Posterior cingulate gyrus (tissue), 11 donors: ENCODE measurements at regions not wholly inside any gene's neighbourhood (a gene's known extent, or its start where the extent isn't known, plus 50 kb on each side); places are given as distances from the start of the nearest gene placed in this dataset.

Source experiments
- DNase-seq, 10 donors: peaks; one replicate each; pipeline versions ENCODE4 v3.0.0 to v3.0.0-alpha.2; 2020 to 2021; ENCODE audit warnings: mixed read lengths in 3 of 10
- intact Hi-C: fragments of 100-400 bp; cut with DNase I; formaldehyde crosslinking; loops from one replicate; pipeline ENCODE4 v1.15.1; 2023

- intact Hi-C loops = no loop called here
- no peak for DNase-seq
Measured at GRCh38 chr5:88502179-88503040, 233.8 kb upstream of the TMEM161B start.

GRCh38 chr5:88495810-88496209, 227.2 kb upstream of the TMEM161B start:
- DNase-seq = no peak
- intact Hi-C loops = no loop called here

GRCh38 chr5:88490874-88491273, 222.2 kb upstream of the TMEM161B start:
- intact Hi-C loops = no loop called here
- DNase-seq = no peak

DNA sequence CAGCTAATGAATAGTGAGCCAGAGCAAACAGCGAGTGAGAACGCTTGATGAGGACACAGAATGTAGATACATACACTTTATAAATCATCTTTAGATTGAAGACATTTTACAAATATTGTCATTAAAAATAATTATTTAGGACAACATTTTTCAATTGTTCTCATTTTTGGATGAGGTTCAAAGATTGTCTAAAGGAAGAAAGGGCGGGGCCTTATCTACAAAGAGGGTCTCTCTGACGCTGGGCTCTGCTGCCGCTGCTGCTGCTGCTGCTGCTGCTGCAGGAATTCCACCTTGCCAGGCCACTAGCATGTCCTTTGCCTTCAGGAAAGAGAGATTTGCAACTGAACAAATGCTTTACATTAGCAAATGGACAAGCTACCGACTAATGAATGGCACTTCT, 220.7 kb upstream of the TMEM161B start:
- no peak for DNase-seq
- intact Hi-C loops = loop anchor here (10.0 kb wide), 2 partner anchors 85 to 155 kb away; no protein-coding TSS in a partner anchor

GRCh38 chr5:88488561-88488960, 219.9 kb upstream of the TMEM161B start:
- intact Hi-C loops = loop anchor here (10.0 kb wide), 2 partner anchors 84 to 156 kb away; no protein-coding TSS in a partner anchor
- DNase-seq = no peak

DNA sequence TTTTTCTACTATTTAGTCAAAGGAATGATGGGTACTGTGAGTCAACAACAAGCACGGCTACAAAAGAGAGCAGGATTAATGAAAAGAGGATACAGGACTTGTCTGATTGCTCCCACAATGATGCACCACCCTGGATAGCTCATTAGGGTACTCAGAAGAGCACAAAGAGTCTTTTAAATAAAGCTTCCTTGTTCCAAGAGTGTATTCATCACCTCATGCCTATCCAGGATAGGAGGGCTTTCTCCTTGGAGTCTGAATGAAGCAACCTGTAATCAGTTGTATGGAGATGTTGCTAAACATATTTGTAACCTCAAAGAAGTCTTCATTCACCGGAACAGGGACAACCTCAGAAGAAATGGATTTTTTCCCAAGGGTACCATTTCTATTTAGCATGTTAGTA, 219.5 kb upstream of the TMEM161B start:
- no peak for DNase-seq
- intact Hi-C loops = loop anchor here (10.0 kb wide), 2 partner anchors 83 to 157 kb away; no protein-coding TSS in a partner anchor

DNA sequence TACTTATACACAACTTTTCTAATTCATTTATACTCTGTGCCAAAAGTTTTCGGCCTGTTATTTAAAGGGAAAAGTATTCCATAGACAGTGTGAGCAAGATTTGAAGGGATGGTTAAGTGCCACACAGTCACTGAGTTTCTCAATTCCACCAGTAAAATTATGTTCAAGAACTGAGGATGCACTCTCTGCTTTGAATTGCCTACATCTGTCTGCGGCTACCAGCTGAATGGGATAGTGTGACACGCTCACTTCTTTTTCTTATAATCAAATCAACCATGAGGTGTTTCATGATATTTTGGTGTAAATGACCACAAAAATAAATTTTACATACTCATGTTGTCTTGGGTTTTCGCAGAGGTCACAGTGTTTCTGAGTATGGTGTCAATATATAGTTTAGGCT, 218.4 kb upstream of the TMEM161B start:
- DNase-seq = no peak
- intact Hi-C loops = loop anchor here (10.0 kb wide), 2 partner anchors 82 to 158 kb away; no protein-coding TSS in a partner anchor

DNA sequence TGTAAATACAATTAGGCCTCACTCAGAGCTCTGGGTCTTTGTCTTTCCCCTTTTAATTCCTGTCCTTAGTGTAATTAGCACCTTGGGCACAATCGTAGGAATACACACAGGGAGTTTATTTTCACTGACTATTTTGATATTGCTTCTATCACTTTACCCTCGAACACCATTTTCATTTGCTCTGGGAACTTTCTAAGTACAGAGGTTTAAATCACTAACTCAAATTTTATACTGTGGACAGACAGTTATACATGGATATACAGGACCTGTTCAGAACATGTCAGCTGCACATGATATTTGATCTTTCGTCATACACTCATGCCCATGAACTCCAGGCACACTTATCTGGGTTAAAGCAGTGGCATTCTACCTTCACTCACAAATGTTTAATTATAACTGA, 217.8 kb upstream of the TMEM161B start:
- intact Hi-C loops = loop anchor here (10.0 kb wide), 2 partner anchors 82 to 158 kb away; no protein-coding TSS in a partner anchor
- no peak for DNase-seq

DNA sequence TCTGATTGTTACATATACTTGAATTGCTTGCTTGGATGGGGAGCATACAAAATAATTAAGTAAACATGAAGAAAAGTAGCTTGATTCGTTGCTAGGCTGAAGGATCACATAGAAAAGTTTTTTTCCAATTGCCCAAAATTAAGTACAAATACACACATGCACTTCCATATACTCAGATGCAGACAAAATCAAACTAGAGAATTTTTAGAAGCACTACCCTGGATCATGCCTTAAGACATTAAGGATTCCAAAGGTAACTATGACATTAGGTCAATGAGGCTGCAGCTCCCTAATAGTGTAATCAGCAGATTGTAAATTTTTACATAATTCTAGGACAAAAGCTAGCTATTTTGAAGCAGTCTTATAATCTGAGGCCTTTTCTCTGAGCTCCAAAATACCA, 216.9 kb upstream of the TMEM161B start:
- intact Hi-C loops = loop anchor here (10.0 kb wide), 2 partner anchors 81 to 159 kb away; no protein-coding TSS in a partner anchor
- no peak for DNase-seq

DNA sequence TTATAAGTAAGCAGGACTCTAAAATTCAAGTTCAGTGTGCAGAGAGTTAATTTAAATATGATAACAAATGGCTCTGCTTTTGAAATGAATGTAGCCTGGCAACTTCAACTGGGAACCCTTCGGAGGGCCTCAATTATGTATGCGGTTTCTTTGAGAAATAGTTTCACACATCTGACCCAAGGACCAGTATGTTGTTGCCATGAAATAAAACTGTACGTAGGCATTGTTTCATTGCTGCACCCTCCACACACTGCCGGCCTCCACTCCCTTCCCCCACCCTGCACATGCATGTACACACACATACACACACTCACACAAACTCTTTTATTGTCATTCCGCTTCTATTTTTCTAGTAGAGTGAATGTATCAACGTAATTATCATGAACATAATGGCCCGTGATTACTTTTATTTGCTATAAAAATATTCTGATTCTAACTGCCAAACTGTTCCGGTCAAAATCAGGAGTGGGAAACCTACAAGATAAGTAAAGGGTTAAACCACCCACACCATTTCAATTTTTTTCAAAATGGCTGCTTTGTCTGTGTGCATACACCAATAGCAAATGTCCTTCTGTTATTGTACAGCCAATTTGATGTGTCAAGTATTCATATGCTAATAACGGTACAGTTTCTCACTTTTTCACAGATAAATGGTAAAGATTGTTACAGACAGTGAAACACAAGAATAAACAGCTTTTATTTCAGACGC, 215.5 kb upstream of the TMEM161B start:
- DNase-seq = no peak
- intact Hi-C loops = loop anchor here (10.0 kb wide), 2 partner anchors 79 to 161 kb away; no protein-coding TSS in a partner anchor

DNA sequence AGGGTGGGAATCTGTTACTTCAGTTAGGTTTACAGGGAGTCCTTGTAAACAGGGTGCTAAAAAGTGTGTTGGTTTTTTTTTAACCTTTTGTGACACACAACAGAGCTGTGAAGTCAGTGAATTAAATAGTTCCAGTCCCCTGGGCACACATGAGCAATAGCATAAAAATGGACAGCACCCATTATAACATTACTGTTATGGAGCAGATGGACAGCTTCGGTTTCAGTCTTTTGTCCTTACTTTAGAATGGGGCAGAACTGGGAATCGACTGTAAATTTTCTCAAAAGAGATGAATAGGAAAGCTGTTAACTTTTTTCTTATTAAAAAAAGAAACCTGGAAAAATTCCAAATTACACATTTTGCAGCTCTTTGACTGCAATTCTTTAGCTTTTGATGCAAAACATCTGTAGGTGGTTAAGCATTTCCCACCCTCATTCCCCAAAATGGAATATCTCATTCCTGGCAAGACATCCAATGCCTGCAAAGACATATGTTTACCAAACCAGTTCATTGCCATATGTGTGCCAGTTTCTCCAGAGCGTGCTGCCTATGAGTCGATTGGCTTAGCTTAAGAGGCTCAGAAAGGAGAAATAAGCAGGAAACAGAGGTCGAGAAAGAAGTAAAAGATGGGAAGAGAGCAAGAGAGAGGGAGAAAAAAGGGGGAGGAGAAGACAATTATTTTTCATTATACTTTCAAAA, 212.3 kb upstream of the TMEM161B start:
- no peak for DNase-seq
- intact Hi-C loops = loop anchor here (10.0 kb wide), 2 partner anchors 76 to 164 kb away; no protein-coding TSS in a partner anchor

GRCh38 chr5:88480245-88480644, 211.6 kb upstream of the TMEM161B start:
- DNase-seq = peak in 6 of 10 donors; percentile 17 to 85 (median 50)
- intact Hi-C loops = loop anchor here (10.0 kb wide), 2 partner anchors 75 to 165 kb away; no protein-coding TSS in a partner anchor

- no peak for DNase-seq
Measured at GRCh38 chr5:88474574-88474973, 205.9 kb upstream of the TMEM161B start.

GRCh38 chr5:88470745-88471144, 202.1 kb upstream of the TMEM161B start:
- intact Hi-C loops = no loop called here
- DNase-seq = no peak

More at GRCh38 chr5:88474574-88474973, 205.9 kb upstream of the TMEM161B start:
- intact Hi-C loops = no loop called here

DNA sequence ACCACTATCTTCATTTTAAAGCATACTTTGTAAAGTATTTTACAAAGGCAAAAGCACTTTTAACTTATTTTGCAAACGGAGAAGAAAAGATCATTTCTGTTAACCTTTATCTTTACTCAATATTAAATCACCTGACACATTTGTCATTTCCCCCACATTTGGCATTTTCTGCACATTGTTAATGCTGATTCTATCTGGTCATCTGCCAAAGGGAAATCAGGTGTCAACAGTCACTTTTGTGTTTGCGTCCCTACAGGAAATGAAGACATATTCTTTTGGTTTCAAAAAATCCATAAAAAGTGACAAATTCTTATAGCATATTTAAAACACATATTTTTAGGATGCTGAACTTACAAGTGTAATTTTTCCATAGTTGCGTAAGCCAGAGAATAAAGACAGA, 191.3 kb upstream of the TMEM161B start:
- intact Hi-C loops = no loop called here
- no peak for DNase-seq

DNA sequence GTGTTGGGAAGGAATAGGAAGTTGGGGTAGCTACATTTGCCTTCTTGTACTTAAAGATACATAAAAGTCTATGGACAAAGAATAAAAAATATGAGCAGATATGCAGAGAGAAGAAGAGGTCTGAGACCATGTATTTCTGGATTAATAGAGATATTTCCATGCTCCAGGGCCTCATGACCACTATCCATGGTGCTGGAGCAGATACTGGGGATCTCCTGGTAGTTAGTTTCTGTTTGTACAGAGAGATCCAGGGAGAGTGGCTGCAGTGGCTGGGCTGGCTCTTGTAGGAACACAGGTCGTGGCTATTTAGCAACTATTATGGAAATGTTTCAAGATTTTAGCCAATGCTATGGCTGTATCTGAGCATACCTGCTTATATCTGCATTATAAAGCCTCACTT, 184.2 kb upstream of the TMEM161B start:
- DNase-seq = no peak
- intact Hi-C loops = no loop called here

- no peak for DNase-seq
Measured at GRCh38 chr5:88450239-88450638, 181.6 kb upstream of the TMEM161B start.

GRCh38 chr5:88438006-88438405, 169.4 kb upstream of the TMEM161B start:
- no peak for DNase-seq
- intact Hi-C loops = no loop called here

More at GRCh38 chr5:88450239-88450638, 181.6 kb upstream of the TMEM161B start:
- intact Hi-C loops = no loop called here

DNA sequence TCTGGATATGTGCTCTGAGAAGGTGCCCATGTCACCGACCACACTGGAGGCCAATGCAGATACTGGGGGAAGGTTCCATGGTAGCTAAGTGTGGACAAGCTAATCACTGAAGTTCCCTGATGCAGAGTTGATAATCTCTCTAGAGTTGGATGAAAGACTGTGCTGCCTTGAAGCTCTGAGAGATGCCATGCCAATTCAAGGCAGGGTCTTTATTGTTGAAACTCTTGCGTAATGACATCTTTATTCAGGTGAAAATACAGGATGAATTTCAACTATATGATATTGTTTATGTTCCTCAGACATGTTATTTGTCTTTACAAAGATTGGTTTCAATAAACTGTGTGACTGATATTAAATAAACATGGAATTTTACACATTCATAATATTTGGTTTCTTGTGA, 167.6 kb upstream of the TMEM161B start:
- intact Hi-C loops = no loop called here
- DNase-seq = no peak

- intact Hi-C loops = no loop called here
- no peak for DNase-seq
Measured at GRCh38 chr5:88428633-88429032, 160.0 kb upstream of the TMEM161B start.
